ENCODE measurements at regions not wholly inside any gene's neighbourhood (a gene's known extent, or its start where the extent isn't known, plus 50 kb on each side); places are given as distances from the start of the nearest gene placed in this dataset.

- TF ChIP-seq TCF12 (IDR thresholded peaks at IDR 0.05; ENCODE audit: low read depth): no peak
- no peak for TF ChIP-seq CEBPB (IDR thresholded peaks at IDR 0.05)
- TF ChIP-seq USF1 (IDR thresholded peaks at IDR 0.05): no peak
- TF ChIP-seq, protein P1, sequence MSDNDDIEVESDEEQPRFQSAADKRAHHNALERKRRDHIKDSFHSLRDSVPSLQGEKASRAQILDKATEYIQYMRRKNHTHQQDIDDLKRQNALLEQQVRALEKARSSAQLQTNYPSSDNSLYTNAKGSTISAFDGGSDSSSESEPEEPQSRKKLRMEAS (IDR thresholded peaks at IDR 0.05): no peak
- no peak for TF ChIP-seq EP300 (IDR thresholded peaks at IDR 0.05; ENCODE audit: borderline replicate concordance)
- TF ChIP-seq TAF1 (IDR thresholded peaks at IDR 0.05; ENCODE audit: low read depth): no peak
Observed at GRCh38 chr13:106238690-106239089, 296.8 kb downstream of the EFNB2 start.
